ENCODE measurements at regions not wholly inside any gene's neighbourhood (a gene's known extent, or its start where the extent isn't known, plus 50 kb on each side); places are given as distances from the start of the nearest gene placed in this dataset.
"Not testable (repeated sequence)": the region's sequence is repeated elsewhere in the genome, so short reads cannot be mapped to it uniquely, and the experiment has no call there.

DNA sequence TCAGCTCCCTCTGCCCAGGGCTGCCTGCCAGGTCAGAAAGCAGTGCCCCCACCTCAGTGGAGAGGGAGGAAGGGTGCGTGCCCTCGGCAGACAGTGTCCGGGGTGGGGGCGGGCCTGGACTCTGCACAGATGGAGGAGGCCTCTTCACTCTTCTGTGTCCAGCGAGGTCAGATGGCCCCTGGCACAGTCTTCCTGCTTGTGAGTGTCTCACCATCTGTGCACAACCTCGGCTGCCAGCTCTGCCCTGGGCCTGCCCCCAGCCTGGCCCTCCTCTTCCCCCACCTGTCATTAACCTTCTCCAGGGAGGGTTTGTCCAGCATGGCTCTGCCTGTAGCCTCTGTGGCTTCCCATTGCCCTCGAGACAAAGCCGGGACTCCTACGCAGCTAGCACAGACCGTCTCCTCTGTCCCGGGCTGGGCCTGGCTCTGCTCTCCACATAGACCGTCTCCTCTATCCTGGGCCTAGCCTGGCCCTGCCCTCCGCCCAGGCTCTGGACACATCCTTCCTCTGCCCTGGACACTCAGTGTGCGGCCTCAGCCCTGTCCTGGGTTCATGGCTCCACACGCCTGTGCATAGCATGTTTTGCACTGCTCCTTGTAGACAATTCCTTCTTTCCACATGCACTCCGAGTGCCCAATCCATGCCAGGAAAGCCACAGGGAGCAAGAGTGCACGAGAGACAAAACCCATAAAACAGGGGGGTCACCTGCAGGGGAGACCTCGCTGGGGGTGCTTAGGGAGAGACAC is 138.9 kb upstream of the FOXD4L5 start:
- ATAC-seq; H3K4me3 ChIP-seq; H3K27ac ChIP-seq; H3K36me3 ChIP-seq; H3K27me3 ChIP-seq (ENCODE audit: low read depth); intact Hi-C loops (cut with DNase I); H3K4me1 ChIP-seq; H3K9me3 ChIP-seq; DNase-seq: not testable (repeated sequence)

GRCh38 chr9:65422966-65423690 is 138.1 kb upstream of the FOXD4L5 start:
- ATAC-seq, result not testable (repeated sequence)

GRCh38 chr9:65421486-65421885 is 136.5 kb upstream of the FOXD4L5 start:
- H3K27ac ChIP-seq; H3K4me3 ChIP-seq; H3K36me3 ChIP-seq; intact Hi-C loops (cut with DNase I); ATAC-seq; H3K9me3 ChIP-seq; H3K27me3 ChIP-seq (ENCODE audit: low read depth); H3K4me1 ChIP-seq; DNase-seq: not testable (repeated sequence)

More at GRCh38 chr9:65422966-65423690, 138.1 kb upstream of the FOXD4L5 start:
- H3K9me3 ChIP-seq; H3K4me3 ChIP-seq; H3K27ac ChIP-seq; H3K27me3 ChIP-seq (ENCODE audit: low read depth); H3K36me3 ChIP-seq; H3K4me1 ChIP-seq; DNase-seq; intact Hi-C loops (cut with DNase I): not testable (repeated sequence)

DNA sequence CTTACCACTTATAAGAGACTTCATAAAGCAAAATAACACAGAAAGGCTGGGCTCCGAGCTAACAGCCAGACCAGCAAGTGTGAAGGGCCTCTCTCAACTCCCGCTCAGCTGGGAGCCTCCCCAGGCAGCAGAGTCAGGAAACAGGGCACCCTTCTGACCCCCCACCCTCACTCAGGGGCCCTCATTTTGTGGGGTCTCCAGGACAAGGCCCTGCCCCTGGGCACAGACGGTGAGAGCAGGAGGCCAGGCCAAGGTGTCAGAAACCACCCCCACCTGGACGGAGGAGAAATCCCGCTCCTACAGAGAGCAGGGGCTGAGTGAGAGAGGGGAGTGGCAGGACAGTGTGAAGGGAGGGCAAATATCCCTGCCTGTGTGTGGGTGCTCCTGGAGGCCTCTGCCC is 135.8 kb upstream of the FOXD4L5 start:
- TF ChIP-seq CTCF (IDR thresholded peaks at IDR 0.05), result no peak

DNA sequence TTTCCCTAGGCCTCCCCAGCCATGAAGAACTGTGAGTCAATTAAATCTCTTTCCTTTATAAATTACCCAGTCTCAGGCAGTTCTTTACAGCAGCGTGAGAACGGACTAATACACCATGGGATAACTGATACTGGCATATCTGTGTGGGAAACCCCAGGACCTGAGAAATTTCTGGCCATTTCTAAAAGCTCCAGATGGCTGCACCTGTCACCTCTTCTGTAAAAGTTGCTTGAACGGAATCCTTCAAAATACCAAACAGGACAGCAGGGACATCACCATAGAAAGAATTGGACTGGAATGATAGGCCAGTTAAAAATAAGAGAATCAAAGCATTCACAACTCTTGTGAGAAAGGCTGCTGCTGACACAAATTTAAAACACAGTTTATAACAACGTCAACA is 134.0 kb upstream of the FOXD4L5 start:
- ATAC-seq; H3K27me3 ChIP-seq (ENCODE audit: low read depth); H3K36me3 ChIP-seq; H3K27ac ChIP-seq; intact Hi-C loops (cut with DNase I); H3K4me1 ChIP-seq; H3K4me3 ChIP-seq; DNase-seq; H3K9me3 ChIP-seq: not testable (repeated sequence)

More for the DNA sequence above, 135.8 kb upstream of the FOXD4L5 start:
- ATAC-seq (no peak), DNase-seq (no peak)
- no peak overlapping the region for H3K27ac ChIP-seq
- no peaks in the 10 kb centered on the region for H3K9me3 ChIP-seq
- no peaks in the 10 kb centered on the region for H3K4me1 ChIP-seq
- intact Hi-C loops (cut with DNase I), result no loop called here
- no peak overlapping the region for H3K4me3 ChIP-seq
- H3K36me3 ChIP-seq, result no peaks in the 10 kb centered on the region
- no peaks in the 10 kb centered on the region for H3K27me3 ChIP-seq (ENCODE audit: low read depth)

DNA sequence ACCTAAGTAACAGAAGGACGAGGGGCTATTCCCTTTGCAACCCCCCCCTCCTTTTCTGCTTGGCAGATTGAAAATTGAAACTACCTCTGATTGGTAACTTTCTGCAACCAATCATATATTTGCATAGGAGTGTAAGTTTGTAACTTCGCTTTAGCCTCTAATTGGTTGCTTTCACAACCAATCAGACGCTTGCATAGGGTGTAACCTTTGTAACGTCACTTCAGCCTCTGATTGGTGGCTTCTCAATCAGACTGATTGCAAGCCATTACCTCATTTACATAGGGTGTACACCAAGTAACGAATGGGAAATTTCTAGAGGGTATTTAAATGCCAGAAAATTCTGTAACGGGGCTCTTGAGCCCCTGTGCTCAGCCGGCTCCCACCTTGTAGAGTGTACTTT is 131.9 kb upstream of the FOXD4L5 start:
- ATAC-seq; H3K27me3 ChIP-seq (ENCODE audit: low read depth); H3K36me3 ChIP-seq; H3K4me1 ChIP-seq; H3K4me3 ChIP-seq; H3K9me3 ChIP-seq; H3K27ac ChIP-seq; intact Hi-C loops (cut with DNase I); DNase-seq: not testable (repeated sequence)

DNA sequence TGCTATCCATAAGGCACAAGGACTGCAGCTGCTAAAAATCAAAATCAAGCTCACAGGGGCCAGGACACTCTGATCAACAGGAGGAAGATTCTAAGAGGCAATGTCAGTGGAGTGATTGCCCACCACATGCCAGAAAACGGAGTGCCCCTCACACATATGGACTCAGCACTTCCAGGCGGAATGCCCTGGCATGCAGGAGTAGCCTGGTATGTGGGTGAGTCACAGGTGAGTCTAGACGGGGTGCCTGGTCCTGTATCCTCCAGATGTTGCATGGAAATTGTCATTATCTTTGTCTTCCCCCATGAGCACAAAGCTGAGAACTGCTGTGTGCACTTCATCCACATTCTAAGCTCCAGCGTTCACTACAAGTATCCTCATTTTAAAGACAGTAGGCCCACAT is 129.2 kb upstream of the FOXD4L5 start:
- H3K27me3 ChIP-seq (ENCODE audit: low read depth); H3K9me3 ChIP-seq; H3K4me1 ChIP-seq; DNase-seq; H3K36me3 ChIP-seq; ATAC-seq; H3K27ac ChIP-seq; intact Hi-C loops (cut with DNase I); H3K4me3 ChIP-seq: not testable (repeated sequence)

DNA sequence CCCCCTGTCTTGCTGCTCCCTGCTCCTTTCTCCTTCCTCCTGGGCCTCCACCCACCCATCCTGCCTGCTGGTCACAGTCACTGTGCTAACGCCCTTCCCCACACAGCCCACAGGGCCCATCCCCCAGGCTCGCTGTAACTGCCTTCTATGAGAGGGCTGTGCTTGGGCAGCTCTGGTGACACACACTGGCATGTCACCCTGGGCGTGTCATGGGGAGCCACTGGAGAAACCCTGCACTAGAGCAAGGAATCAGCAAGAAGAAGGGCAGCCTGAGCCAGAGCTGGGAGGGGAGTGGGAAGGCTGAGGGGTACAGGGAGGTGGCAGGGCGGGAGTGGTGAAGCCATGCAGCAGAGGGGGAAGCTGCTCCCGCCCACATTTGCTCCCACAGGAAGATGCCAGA is 128.4 kb upstream of the FOXD4L5 start:
- ATAC-seq, result not testable (repeated sequence)

DNA sequence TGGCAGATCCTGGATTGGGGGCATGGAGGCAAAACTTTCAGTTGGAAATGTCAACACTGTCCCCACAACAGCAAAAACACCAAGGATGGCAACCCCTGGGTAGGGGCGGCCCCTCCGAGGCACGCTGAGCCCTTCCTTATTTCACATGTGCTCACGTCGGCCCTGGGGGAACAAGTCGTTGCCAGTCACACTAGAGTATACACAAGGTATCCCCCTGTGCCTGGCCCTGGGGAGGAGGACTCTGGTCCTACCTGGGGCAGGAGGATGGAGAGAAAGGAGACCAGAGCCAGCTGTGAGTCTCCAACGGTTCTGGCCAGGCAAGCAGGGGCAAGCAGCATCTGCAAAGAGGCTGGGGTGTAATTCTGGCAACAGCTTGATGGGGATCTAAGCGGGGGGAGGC is 126.9 kb upstream of the FOXD4L5 start:
- no peaks in the 10 kb centered on the region for H3K27me3 ChIP-seq (ENCODE audit: low read depth)
- no peaks in the 10 kb centered on the region for H3K4me1 ChIP-seq
- H3K27ac ChIP-seq, result no peak overlapping the region
- no peak for ATAC-seq
- H3K4me3 ChIP-seq, result no peak overlapping the region
- no peak for DNase-seq
- H3K9me3 ChIP-seq, result no peaks in the 10 kb centered on the region
- no peak for TF ChIP-seq CTCF (IDR thresholded peaks at IDR 0.05)
- intact Hi-C loops (cut with DNase I), result no loop called here
- no peaks in the 10 kb centered on the region for H3K36me3 ChIP-seq

More for the DNA sequence above, 128.4 kb upstream of the FOXD4L5 start:
- H3K27ac ChIP-seq; H3K4me1 ChIP-seq; intact Hi-C loops (cut with DNase I); H3K4me3 ChIP-seq; H3K9me3 ChIP-seq; H3K27me3 ChIP-seq (ENCODE audit: low read depth); DNase-seq; H3K36me3 ChIP-seq: not testable (repeated sequence)
